NB4 (cell line): ENCODE measurements at regions not wholly inside any gene's neighbourhood (a gene's known extent, or its start where the extent isn't known, plus 50 kb on each side); places are given as distances from the start of the nearest gene placed in this dataset.

Experiments used
- CTCF ChIP-seq: IDR thresholded peaks from one replicate; pipeline ENCODE4 v1.5.1; 2012; ENCODE audit warnings: low read depth, low read length
- MYC ChIP-seq: IDR thresholded peaks from 2 replicates; pipeline ENCODE4 v1.6.1; 2011; ENCODE audit warnings: low read depth, low read length

- TF ChIP-seq CTCF (no peak), MYC (no peak)
Observed at GRCh38 chr15:96551196-96551595, 220.7 kb downstream of the NR2F2 start.
